GM12878 (cell line): ENCODE measurements at regions not wholly inside any gene's neighbourhood (a gene's known extent, or its start where the extent isn't known, plus 50 kb on each side); places are given as distances from the start of the nearest gene placed in this dataset.

Source experiments
- ATAC-seq: fragments of 200-7000 bp; cut with Tn5 transposase; 3 replicates; pipeline ENCODE4 v1.9.1; 2020; ENCODE audit warnings: mild to moderate bottlenecking, moderate library complexity
- BruUV-seq: library from RNA; stranded (reverse); fragments of 400-500 nt; replicated peaks from 2 replicates; lab custom pipeline; 2021; lab: Mats Ljungman, UMichigan
- CTCF ChIA-PET: fragments of 300-600 bp; sonication (Branson Sonifier 250); formaldehyde crosslinking; extraction: SDS; loops from one replicate; lab custom pipeline; 2021; ENCODE audit warnings: inconsistent platforms; lab: Yijun Ruan, JAX
- POLR2A ChIA-PET: fragments of 350-600 bp; formaldehyde crosslinking; extraction: SDS; loops from one replicate; lab custom pipeline; 2021; ENCODE audit warnings: inconsistent platforms; lab: Charles Lee
- RAD21 ChIA-PET: fragments of 300-600 bp; sonication (Branson Sonifier 250); formaldehyde crosslinking; loops from one replicate; lab custom pipeline; 2023; ENCODE audit warnings: antibody characterized with exemption; ENCODE audit not compliant: unreplicated experiment; lab: Charles Lee
- SMC1A ChIA-PET: fragments of 300-600 bp; sonication (Branson Sonifier 250); formaldehyde crosslinking; loops from one replicate; lab custom pipeline; 2023; ENCODE audit not compliant: unreplicated experiment, uncharacterized antibody; lab: Charles Lee
- DNase-seq: peaks from one replicate; pipeline ENCODE4 v3.0.0-alpha.2; 2011; ENCODE audit warnings: low read depth, low spot score
- FAIRE-seq: peaks from 3 replicates; lab custom pipeline; 2011; peaks lifted over from hg19 to GRCh38; lab: Jason Lieb, UNC
- H2AFZ ChIP-seq: 2 replicates; pipeline ENCODE4 v1.6.0; 2011; ENCODE audit warnings: low read depth, low read length, control low read depth; ENCODE audit not compliant: control insufficient read depth
- H3K27ac ChIP-seq: 2 replicates; pipeline ENCODE4 v1.5.1; 2011; ENCODE audit warnings: control low read depth; ENCODE audit not compliant: control insufficient read depth, insufficient read depth
- H3K27me3 ChIP-seq, 2 experiments: replicated peaks in 1 of 2; 2 replicates each; pipeline versions ENCODE4 v1.6.0 to v1.6.1; 2011; ENCODE audit warnings: low read length in 1 of 2; ENCODE audit not compliant: control insufficient read depth in 2 of 2, insufficient read depth in 2 of 2
- H3K36me3 ChIP-seq, 2 experiments: 2 replicates each; pipeline ENCODE4 v1.5.1; 2011; ENCODE audit warnings: low read length in 1 of 2; ENCODE audit not compliant: control insufficient read depth in 2 of 2, insufficient read depth in 2 of 2
- H3K4me1 ChIP-seq: 2 replicates; pipeline ENCODE4 v1.6.1; 2011; ENCODE audit warnings: mild to moderate bottlenecking, low read length, moderate library complexity, mixed read lengths; ENCODE audit not compliant: control insufficient read depth, insufficient read depth
- H3K4me2 ChIP-seq: 2 replicates; pipeline ENCODE4 v1.6.0; 2011; ENCODE audit warnings: control low read depth; ENCODE audit not compliant: control insufficient read depth, insufficient read depth
- H3K4me3 ChIP-seq: fragments of 200-600 bp; sonication (generic); 2 replicates; pipeline ENCODE4 v1.5.1; 2016
- H3K79me2 ChIP-seq: 2 replicates; pipeline ENCODE4 v1.6.0; 2011; ENCODE audit warnings: low read length; ENCODE audit not compliant: control insufficient read depth, insufficient read depth
- H3K9ac ChIP-seq: 2 replicates; pipeline ENCODE4 v1.8.0; 2011; ENCODE audit warnings: low read length, control low read depth, mixed read lengths; ENCODE audit not compliant: control insufficient read depth, insufficient read depth
- H3K9me3 ChIP-seq: replicated peaks from 3 replicates; pipeline ENCODE4 v1.5.1; 2011; ENCODE audit warnings: mild to moderate bottlenecking, low read length; ENCODE audit not compliant: control insufficient read depth, insufficient read depth
- H4K20me1 ChIP-seq: 2 replicates; pipeline ENCODE4 v1.6.0; 2011; ENCODE audit not compliant: control insufficient read depth, insufficient read depth
- ASH2L ChIP-seq: fragments of 300-600, 200-600 bp; sonication (generic); IDR thresholded peaks from 2 replicates; pipeline ENCODE4 v1.6.1; 2017; ENCODE audit warnings: low read depth, mild to moderate bottlenecking, borderline replicate concordance
- ATF7 ChIP-seq: fragments of 450-650 bp; IDR thresholded peaks from 2 replicates; pipeline ENCODE4 v1.6.1; 2016; ENCODE audit warnings: low read depth, mild to moderate bottlenecking
- BHLHE40 ChIP-seq, 2 experiments: fragments of 450-650 bp in 1 of 2; IDR thresholded peaks; 2 replicates each; pipeline ENCODE4 v1.6.1; 2011 to 2017; ENCODE audit warnings: low read depth in 2 of 2, borderline replicate concordance in 1 of 2, improper control_type of control experiment in 1 of 2, low read length in 1 of 2, mild to moderate bottlenecking in 1 of 2
- E2F8 ChIP-seq: fragments of 450-650 bp; IDR thresholded peaks from 2 replicates; pipeline ENCODE4 v1.6.1; 2018; ENCODE audit warnings: mild to moderate bottlenecking, low read depth, moderate library complexity; ENCODE audit not compliant: partially characterized antibody
- EGR1 ChIP-seq, 2 experiments: IDR thresholded peaks; 1 replicate in 1 of 2; 2 replicates in 1 of 2; pipeline ENCODE4 v1.6.1; 2011 to 2012; ENCODE audit warnings: low read depth in 2 of 2, low read length in 2 of 2, borderline replicate concordance in 1 of 2, mild to moderate bottlenecking in 1 of 2, moderate library complexity in 1 of 2
- EP300 ChIP-seq, 2 experiments: fragments of 150-350 bp in 1 of 2; IDR thresholded peaks; 2 replicates each; pipeline ENCODE4 v1.6.1; 2011 to 2012; ENCODE audit warnings: low read depth in 2 of 2, low read length in 2 of 2, borderline replicate concordance in 1 of 2, improper control_type of control experiment in 1 of 2, inconsistent platforms in 1 of 2; ENCODE audit not compliant: control insufficient read depth in 1 of 2
- FOXM1 ChIP-seq: IDR thresholded peaks from 2 replicates; pipeline ENCODE4 v1.6.1; 2012; ENCODE audit warnings: low read depth, mild to moderate bottlenecking, inconsistent platforms, low read length, moderate library complexity
- NFXL1 ChIP-seq: fragments of 450-650 bp; IDR thresholded peaks from 2 replicates; pipeline ENCODE4 v1.6.1; 2017; ENCODE audit warnings: antibody characterized with exemption, mild to moderate bottlenecking, borderline replicate concordance
- PKNOX1 ChIP-seq: fragments of 450-650 bp; IDR thresholded peaks from 2 replicates; pipeline ENCODE4 v1.6.1; 2016; ENCODE audit warnings: mild to moderate bottlenecking
- POLR2A ChIP-seq: IDR thresholded peaks from 2 replicates; pipeline ENCODE4 v1.6.1; 2011; ENCODE audit warnings: low read depth, mild to moderate bottlenecking, low read length
- POU2F2 ChIP-seq: IDR thresholded peaks from 3 replicates; pipeline ENCODE4 v1.6.1; 2011; ENCODE audit warnings: low read depth, mild to moderate bottlenecking, low read length, borderline replicate concordance
- SMARCA5 ChIP-seq: fragments of 450-650 bp; IDR thresholded peaks from 2 replicates; pipeline ENCODE4 v1.6.1; 2017; ENCODE audit warnings: mild to moderate bottlenecking
- SP1 ChIP-seq: IDR thresholded peaks from one replicate; pipeline ENCODE4 v1.6.1; 2011; ENCODE audit warnings: low read depth, low read length
- SPI1 ChIP-seq: IDR thresholded peaks from 2 replicates; pipeline ENCODE4 v1.6.1; 2011; ENCODE audit warnings: low read depth, mild to moderate bottlenecking, low read length, moderate library complexity, borderline replicate concordance; ENCODE audit not compliant: insufficient read depth
- SREBF1 ChIP-seq: IDR thresholded peaks from 2 replicates; pipeline ENCODE4 v1.6.1; 2012; ENCODE audit warnings: mild to moderate bottlenecking, low read length
- WRNIP1 ChIP-seq: IDR thresholded peaks from 2 replicates; pipeline ENCODE4 v1.6.1; 2011; ENCODE audit warnings: low read depth, low read length, improper control_type of control experiment, borderline replicate concordance
- YBX1 ChIP-seq: fragments of 450-650 bp; IDR thresholded peaks from 2 replicates; pipeline ENCODE4 v1.6.1; 2016; ENCODE audit warnings: antibody characterized with exemption
- ZBED1 ChIP-seq: IDR thresholded peaks from 2 replicates; pipeline ENCODE4 v1.6.1; 2016; ENCODE audit warnings: borderline replicate concordance
- WGBS: methylation state at CpG from one replicate; pipeline ENCODE4 v1.1.6; 2016; ENCODE audit warnings: low lambda C conversion rate; ENCODE audit not compliant: insufficient replicate concordance, insufficient coverage; ENCODE audit errors: missing lambda C conversion rate; 5-methylcytosine and 5-hydroxymethylcytosine counted together
- in situ Hi-C: fragments of 300-500 bp; cut with MboI; formaldehyde crosslinking; loops from 9 replicates; pipeline ENCODE4 v1.14.3; 2018; ENCODE audit warnings: mixed read lengths
- intact Hi-C: fragments of 100-400 bp; cut with micrococcal nuclease; formaldehyde crosslinking; loops from one replicate; pipeline ENCODE4 v1.14.2; 2022; ENCODE audit not compliant: unreplicated experiment

- no peak for TF ChIP-seq SPI1
- TF ChIP-seq ZBED1 = no peak
- TF ChIP-seq PKNOX1 = no peak
- no peak for TF ChIP-seq WRNIP1
- TF ChIP-seq EP300 (IDR thresholded peaks at IDR 0.05; ENCODE audit: borderline replicate concordance in 1 of 2, control insufficient read depth in 1 of 2, low read depth in 2 of 2, low read length in 2 of 2) = no peak
- no peak for TF ChIP-seq BHLHE40 (IDR thresholded peaks at IDR 0.05; ENCODE audit: borderline replicate concordance in 1 of 2, low read depth in 2 of 2, low read length in 1 of 2)
- TF ChIP-seq POLR2A = no peak
- TF ChIP-seq, all 136 proteins: peak for 0
These were observed 626.5 kb upstream of the AUTS2 start (continued) for GRCh38 chr7:68971634-68972340.

GRCh38 chr7:68977385-68978055 is 620.8 kb upstream of the AUTS2 start:
- DNase-seq (no peak), ATAC-seq (no peak), FAIRE-seq (no peak)
- BruUV-seq = no TSS peak
- Histone ChIP-seq H3K36me3 (no peaks in the 10 kb centered on the region), H4K20me1 (no peaks in the 10 kb centered on the region), H3K79me2 (no peaks in the 10 kb centered on the region), H3K4me2 (no peak overlapping the region), H3K4me1 (no peaks in the 10 kb centered on the region), H3K9me3 (no peaks in the 10 kb centered on the region; the same call in 2 of the 3 replicates), H3K27me3 (no peaks in the 10 kb centered on the region), H2AFZ (no peak overlapping the region), H3K4me3 (no peak overlapping the region), H3K9ac (no peak overlapping the region), H3K27ac (no peak overlapping the region)
- intact Hi-C loops (no loop called here), in situ Hi-C loops (no loop called here)
- TF ChIP-seq ATF7 = no peak
- no peak for TF ChIP-seq ASH2L
- TF ChIP-seq FOXM1 = no peak
- TF ChIP-seq BHLHE40 (IDR thresholded peaks at IDR 0.05; ENCODE audit: borderline replicate concordance in 1 of 2, low read depth in 2 of 2, low read length in 1 of 2) = no peak
- TF ChIP-seq POU2F2 = no peak
- no peak for TF ChIP-seq SREBF1
- TF ChIP-seq SP1 = no peak
- TF ChIP-seq EGR1 (IDR thresholded peaks at IDR 0.05; ENCODE audit: borderline replicate concordance in 1 of 2, low read depth in 2 of 2, low read length in 2 of 2) = no peak
- TF ChIP-seq NFXL1 = no peak
- TF ChIP-seq E2F8 = no peak
- TF ChIP-seq SMARCA5 = no peak
- no peak for TF ChIP-seq YBX1
- ChIA-PET SMC1A (no interaction called here), POLR2A (no interaction called here), RAD21 (no interaction called here), CTCF (interaction anchor here (0.6 kb wide), 1 partner anchor 278 kb away, joined by 4 read pairs; no protein-coding TSS in a partner anchor)
- 45% methylated on average over 14 of the region's 14 CpGs for WGBS
